ENCODE measurements at regions not wholly inside any gene's neighbourhood (a gene's known extent, or its start where the extent isn't known, plus 50 kb on each side); places are given as distances from the start of the nearest gene placed in this dataset.

DNA sequence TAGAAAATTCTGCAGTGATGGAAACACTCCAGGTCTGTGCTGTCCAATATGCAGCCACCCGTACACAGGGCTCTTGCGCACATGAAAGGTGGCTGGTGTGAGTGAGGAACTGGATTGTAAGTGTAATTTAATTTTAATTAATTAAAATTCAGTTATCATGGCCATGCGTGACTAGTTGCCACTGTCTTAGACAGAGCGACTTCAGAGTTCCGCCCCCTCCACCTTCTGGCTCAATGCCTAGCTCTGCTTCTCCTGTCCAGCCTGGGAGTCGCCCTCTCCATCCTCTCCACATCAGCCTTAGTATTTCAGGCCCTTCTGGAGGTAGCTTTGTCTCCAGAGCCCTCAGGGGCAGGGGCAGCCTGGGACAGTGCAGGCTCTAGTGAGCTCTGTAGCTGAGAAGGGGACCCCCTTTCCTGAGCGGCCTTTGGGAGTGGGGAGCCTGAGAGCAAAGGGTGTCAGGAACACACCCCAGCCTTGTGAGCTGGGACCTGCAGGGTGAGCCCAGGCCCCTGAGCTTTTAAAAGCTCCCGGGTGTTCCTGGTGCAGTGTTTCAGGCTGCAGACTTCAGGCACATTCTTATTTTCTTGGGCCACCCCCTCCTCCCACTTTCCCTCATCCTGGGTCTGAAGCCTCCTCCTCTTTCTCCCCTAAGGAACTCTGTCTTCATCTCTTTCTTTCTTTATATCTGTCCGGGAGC, 99.4 kb downstream of the IRF8 start:
- H4K20me1 ChIP-seq (ENCODE audit: insufficient read depth): no peaks in the 10 kb centered on the region
- no peak overlapping the region for H3K4me2 ChIP-seq (ENCODE audit: low read length)
- ATAC-seq: no peak
- BruUV-seq (replicated peaks): no TSS peak
- no peak overlapping the region for H3K4me3 ChIP-seq (replicated peaks in 1 of 2; ENCODE audit: low read depth in 1 of 2, low read length in 2 of 2)
- no peaks in the 10 kb centered on the region for H3K9me3 ChIP-seq (ENCODE audit: control insufficient read depth in 1 of 2, insufficient read depth in 1 of 2, low read depth in 1 of 2, low read length in 2 of 2)
- H3K27ac ChIP-seq (ENCODE audit: low read depth, low read length): no peak overlapping the region
- no peaks in the 10 kb centered on the region for H3K36me3 ChIP-seq (ENCODE audit: control insufficient read depth in 1 of 2, insufficient read depth in 2 of 2, low read length in 2 of 2)
- H3K27me3 ChIP-seq (ENCODE audit: insufficient read depth, low read length): peaks cover 16% of the 10 kb centered on the region; the same call in 1 of the 2 replicates
- ChIA-PET CTCF (no interaction called here), RAD21 (ENCODE audit: low non-redundant PET in 1 of 2, low total read pairs in 2 of 2, uncharacterized antibody in 2 of 2, unreplicated experiment in 2 of 2) (no interaction called here), POLR2A (no interaction called here)
- H3K79me2 ChIP-seq (ENCODE audit: insufficient read depth, low read length): no peaks in the 10 kb centered on the region
- no peak overlapping the region for H3K9ac ChIP-seq (ENCODE audit: low read length)
- TF ChIP-seq CEBPB (IDR thresholded peaks at IDR 0.05; ENCODE audit: low read depth) (no peak), ELF1 (IDR thresholded peaks at IDR 0.05; ENCODE audit: borderline replicate concordance, low read depth) (no peak), SP1 (IDR thresholded peaks at IDR 0.05; ENCODE audit: low read depth) (no peak), CBX3 (IDR thresholded peaks at IDR 0.05; ENCODE audit: low read depth) (no peak), SRF (IDR thresholded peaks at IDR 0.05; ENCODE audit: low read depth) (no peak), TCF7L2 (IDR thresholded peaks at IDR 0.05; ENCODE audit: borderline replicate concordance, extremely low read depth, insufficient read depth, insufficient read length) (no peak), RAD21 (IDR thresholded peaks at IDR 0.05; ENCODE audit: low read depth) (no peak), ZFX (IDR thresholded peaks at IDR 0.05) (no peak), ZNF274 (IDR thresholded peaks at IDR 0.05; ENCODE audit: low read depth, low read length) (no peak), FOSL1 (IDR thresholded peaks at IDR 0.05; ENCODE audit: low read depth) (no peak), JUND (IDR thresholded peaks at IDR 0.05) (no peak), YY1 (IDR thresholded peaks at IDR 0.05; ENCODE audit: extremely low read depth, insufficient replicate concordance, low read depth, low read length) (no peak), EZH2 (IDR thresholded peaks at IDR 0.05) (no peak), POLR2AphosphoS5 (IDR thresholded peaks at IDR 0.05; ENCODE audit: low read depth, low read length) (no peak), EGR1 (IDR thresholded peaks at IDR 0.05; ENCODE audit: low read depth) (no peak)
- TF ChIP-seq, protein P1, sequence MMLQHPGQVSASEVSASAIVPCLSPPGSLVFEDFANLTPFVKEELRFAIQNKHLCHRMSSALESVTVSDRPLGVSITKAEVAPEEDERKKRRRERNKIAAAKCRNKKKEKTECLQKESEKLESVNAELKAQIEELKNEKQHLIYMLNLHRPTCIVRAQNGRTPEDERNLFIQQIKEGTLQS (IDR thresholded peaks at IDR 0.05): no peak
- TF ChIP-seq, protein P2, sequence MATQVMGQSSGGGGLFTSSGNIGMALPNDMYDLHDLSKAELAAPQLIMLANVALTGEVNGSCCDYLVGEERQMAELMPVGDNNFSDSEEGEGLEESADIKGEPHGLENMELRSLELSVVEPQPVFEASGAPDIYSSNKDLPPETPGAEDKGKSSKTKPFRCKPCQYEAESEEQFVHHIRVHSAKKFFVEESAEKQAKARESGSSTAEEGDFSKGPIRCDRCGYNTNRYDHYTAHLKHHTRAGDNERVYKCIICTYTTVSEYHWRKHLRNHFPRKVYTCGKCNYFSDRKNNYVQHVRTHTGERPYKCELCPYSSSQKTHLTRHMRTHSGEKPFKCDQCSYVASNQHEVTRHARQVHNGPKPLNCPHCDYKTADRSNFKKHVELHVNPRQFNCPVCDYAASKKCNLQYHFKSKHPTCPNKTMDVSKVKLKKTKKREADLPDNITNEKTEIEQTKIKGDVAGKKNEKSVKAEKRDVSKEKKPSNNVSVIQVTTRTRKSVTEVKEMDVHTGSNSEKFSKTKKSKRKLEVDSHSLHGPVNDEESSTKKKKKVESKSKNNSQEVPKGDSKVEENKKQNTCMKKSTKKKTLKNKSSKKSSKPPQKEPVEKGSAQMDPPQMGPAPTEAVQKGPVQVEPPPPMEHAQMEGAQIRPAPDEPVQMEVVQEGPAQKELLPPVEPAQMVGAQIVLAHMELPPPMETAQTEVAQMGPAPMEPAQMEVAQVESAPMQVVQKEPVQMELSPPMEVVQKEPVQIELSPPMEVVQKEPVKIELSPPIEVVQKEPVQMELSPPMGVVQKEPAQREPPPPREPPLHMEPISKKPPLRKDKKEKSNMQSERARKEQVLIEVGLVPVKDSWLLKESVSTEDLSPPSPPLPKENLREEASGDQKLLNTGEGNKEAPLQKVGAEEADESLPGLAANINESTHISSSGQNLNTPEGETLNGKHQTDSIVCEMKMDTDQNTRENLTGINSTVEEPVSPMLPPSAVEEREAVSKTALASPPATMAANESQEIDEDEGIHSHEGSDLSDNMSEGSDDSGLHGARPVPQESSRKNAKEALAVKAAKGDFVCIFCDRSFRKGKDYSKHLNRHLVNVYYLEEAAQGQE (IDR thresholded peaks at IDR 0.05; ENCODE audit: low read depth): no peak
- no peak overlapping the region for H2AFZ ChIP-seq (ENCODE audit: low read depth, low read length, poor library complexity, severe bottlenecking)
- intact Hi-C loops (cut with micrococcal nuclease): no loop called here
- no peak for DNase-seq (ENCODE audit: low read depth, low spot score)
- H3K4me1 ChIP-seq (ENCODE audit: control insufficient read depth in 1 of 2, insufficient read depth in 2 of 2, low read length in 2 of 2): no peaks in the 10 kb centered on the region
- no peaks in the 10 kb centered on the region for H3K9me2 ChIP-seq (ENCODE audit: insufficient read depth)
